Vagina (tissue), 2 donors: ENCODE measurements at regions not wholly inside any gene's neighbourhood (a gene's known extent, or its start where the extent isn't known, plus 50 kb on each side); places are given as distances from the start of the nearest gene placed in this dataset.

Experiments used
- DNase-seq, 2 donors: peaks; one replicate each; pipeline ENCODE4 v3.0.0-alpha.2; 2017; ENCODE audit errors: extremely low spot score in 2 of 2
- H3K27ac ChIP-seq: fragments of 200-600 bp; sonication (generic); one replicate; pipeline ENCODE4 v1.5.1; 2019
- H3K27me3 ChIP-seq: fragments of 200-600 bp; sonication (generic); one replicate; pipeline ENCODE4 v1.5.1; 2019
- H3K36me3 ChIP-seq, 2 donors: fragments of 200-600 bp; sonication (generic); one replicate each; pipeline ENCODE4 v1.5.1; 2017 to 2019
- H3K4me1 ChIP-seq: fragments of 200-600 bp; sonication (generic); one replicate; pipeline ENCODE4 v1.5.1; 2019
- H3K4me3 ChIP-seq, 2 donors: fragments of 200-600 bp; sonication (generic); 1 replicate in 1 of 2; 2 replicates in 1 of 2; pipeline ENCODE4 v1.5.1; 2016 to 2019
- H3K9me3 ChIP-seq: fragments of 200-600 bp; sonication (generic); one replicate; pipeline ENCODE4 v1.5.1; 2019
- CTCF ChIP-seq, 3 experiments: fragments of 450-650 bp in 2 of 3; fragments of 200-600 bp in 1 of 3; sonication (generic) in 1 of 3; IDR thresholded peaks; one replicate each; pipeline ENCODE4 v1.5.1; 2017 to 2019; ENCODE audit warnings: antibody characterized with exemption in 3 of 3, mild to moderate bottlenecking in 2 of 3, moderate library complexity in 2 of 3
- POLR2A ChIP-seq, 2 donors: fragments of 450-650 bp; IDR thresholded peaks; one replicate each; pipeline ENCODE4 v1.6.1; 2017; ENCODE audit warnings: antibody characterized with exemption in 2 of 2, mild to moderate bottlenecking in 2 of 2, moderate library complexity in 2 of 2
- POLR2AphosphoS5 ChIP-seq, 2 donors: sonication (generic); formaldehyde crosslinking; IDR thresholded peaks; one replicate each; pipeline ENCODE4 v1.9.0; 2017; ENCODE audit warnings: antibody characterized with exemption in 2 of 2, mild to moderate bottlenecking in 2 of 2, low read depth in 1 of 2; ENCODE audit not compliant: insufficient read depth in 1 of 2
- intact Hi-C: fragments of 100-400 bp; cut with DNase I; formaldehyde crosslinking; loops from one replicate; pipeline ENCODE4 v1.15.1; 2023

DNA sequence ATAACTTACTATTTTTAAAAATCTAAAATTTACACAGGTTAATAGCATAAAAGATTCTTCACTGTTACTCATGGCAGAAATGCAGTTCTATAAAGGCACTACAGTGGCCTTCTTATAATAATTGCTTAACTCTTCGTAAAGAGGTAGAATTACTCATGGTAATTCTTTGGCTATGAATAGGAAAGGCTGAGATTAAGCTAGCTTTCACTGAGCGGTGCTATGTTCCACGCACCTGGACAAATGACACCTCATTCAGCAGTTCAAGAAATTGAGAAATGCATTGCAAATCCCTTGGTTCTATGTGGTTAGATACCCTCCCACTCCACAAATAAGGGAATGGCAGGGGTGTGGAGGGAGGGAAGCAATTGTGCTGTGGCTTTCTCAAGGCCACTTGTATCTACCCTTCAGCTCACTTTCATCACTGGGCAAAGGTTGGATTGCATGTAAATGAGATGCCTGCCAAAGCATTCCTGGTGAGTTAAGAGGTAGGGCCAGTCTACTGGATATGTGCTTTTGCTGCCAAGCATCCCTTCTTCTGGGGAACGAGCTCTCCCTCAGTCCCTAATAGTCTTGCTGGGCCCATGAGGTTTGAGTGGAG lies 210.9 kb downstream of the TEX36 start:
- H3K4me1 ChIP-seq, result no peaks in the 10 kb centered on the region
- no peak overlapping the region for H3K27ac ChIP-seq
- TF ChIP-seq CTCF (IDR thresholded peaks at IDR 0.05) (no peak), POLR2AphosphoS5 (IDR thresholded peaks at IDR 0.05; ENCODE audit: insufficient read depth in 1 of 2, low read depth in 1 of 2) (no peak), POLR2A (IDR thresholded peaks at IDR 0.05) (no peak)
- H3K27me3 ChIP-seq, result no peaks in the 10 kb centered on the region
- intact Hi-C loops, result no loop called here
- no peak overlapping the region for H3K4me3 ChIP-seq
- no peak for DNase-seq
- H3K9me3 ChIP-seq, result no peaks in the 10 kb centered on the region
- H3K36me3 ChIP-seq, result no peaks in the 10 kb centered on the region

DNA sequence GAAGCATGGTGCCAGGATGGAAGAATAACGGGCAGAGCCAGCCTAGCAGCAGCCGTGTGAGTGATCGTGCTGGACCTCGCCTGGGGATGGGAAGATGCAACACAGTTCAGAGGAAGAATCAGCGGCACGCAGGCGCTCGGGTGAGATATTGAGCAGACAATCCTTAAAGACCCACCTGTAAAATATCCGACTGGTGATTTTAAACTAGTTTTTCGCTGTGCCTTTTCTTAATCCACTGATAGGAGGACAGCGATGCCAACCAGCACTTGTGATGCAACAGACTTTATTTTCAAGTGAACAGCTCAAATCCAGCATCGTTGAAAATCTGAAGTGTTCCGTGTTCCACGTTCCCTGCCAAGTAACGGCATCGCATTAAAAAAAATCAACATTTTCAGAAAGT lies 214.7 kb downstream of the TEX36 start:
- no peak for TF ChIP-seq POLR2AphosphoS5 (IDR thresholded peaks at IDR 0.05; ENCODE audit: insufficient read depth in 1 of 2, low read depth in 1 of 2)
- TF ChIP-seq POLR2A (IDR thresholded peaks at IDR 0.05), result no peak
- no peak for TF ChIP-seq CTCF (IDR thresholded peaks at IDR 0.05)

DNA sequence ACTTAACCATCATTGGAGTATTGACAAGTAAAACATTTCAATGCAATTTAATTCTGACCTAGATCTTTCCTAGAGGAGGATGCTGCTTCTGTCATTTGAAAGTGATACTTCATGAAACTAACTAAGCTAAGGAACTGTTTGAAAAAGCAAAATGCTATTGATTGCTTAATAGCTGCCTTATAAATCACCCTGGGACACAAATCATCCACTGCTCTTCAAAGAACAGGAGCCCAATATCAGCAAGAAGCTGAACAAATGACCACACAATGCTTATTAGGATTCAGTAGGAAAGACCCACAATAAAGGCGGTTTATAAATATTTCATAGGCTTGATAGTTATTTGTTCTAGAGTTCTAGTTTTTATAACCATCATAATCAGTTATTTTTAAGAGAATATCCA lies 216.3 kb downstream of the TEX36 start:
- H3K4me1 ChIP-seq, result no peaks in the 10 kb centered on the region
- H3K36me3 ChIP-seq, result no peaks in the 10 kb centered on the region
- H3K4me3 ChIP-seq, result no peak overlapping the region
- DNase-seq, result no peak
- no peak for TF ChIP-seq POLR2AphosphoS5 (IDR thresholded peaks at IDR 0.05; ENCODE audit: insufficient read depth in 1 of 2, low read depth in 1 of 2)
- no peak for TF ChIP-seq POLR2A (IDR thresholded peaks at IDR 0.05)
- no peak for TF ChIP-seq CTCF (IDR thresholded peaks at IDR 0.05)
- no peaks in the 10 kb centered on the region for H3K9me3 ChIP-seq
- intact Hi-C loops, result no loop called here
- H3K27ac ChIP-seq, result no peak overlapping the region
- no peaks in the 10 kb centered on the region for H3K27me3 ChIP-seq

More for the DNA sequence above, 214.7 kb downstream of the TEX36 start:
- intact Hi-C loops, result no loop called here
- H3K36me3 ChIP-seq, result no peaks in the 10 kb centered on the region
- no peak overlapping the region for H3K27ac ChIP-seq
- H3K27me3 ChIP-seq, result no peaks in the 10 kb centered on the region
- no peaks in the 10 kb centered on the region for H3K4me1 ChIP-seq
- no peak overlapping the region for H3K4me3 ChIP-seq
- H3K9me3 ChIP-seq, result no peaks in the 10 kb centered on the region
- no peak for DNase-seq

DNA sequence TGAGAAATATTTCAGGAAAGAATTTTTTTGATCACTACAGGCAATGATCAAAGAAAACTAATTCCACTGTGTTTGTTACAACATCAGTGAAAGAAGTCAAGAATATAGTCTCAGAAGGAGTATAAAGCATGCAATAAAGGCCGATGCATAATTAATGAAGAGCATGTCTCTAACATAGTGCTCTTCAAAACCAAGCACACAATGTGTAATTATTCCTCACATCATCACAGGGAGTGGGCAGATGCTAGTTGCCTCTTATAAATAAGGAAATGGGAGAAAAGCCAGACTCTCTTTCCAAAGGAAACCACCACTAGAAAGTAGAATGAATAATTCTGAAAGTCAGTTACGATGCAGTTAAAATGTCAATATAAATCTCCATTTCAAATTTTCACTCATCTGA lies 220.1 kb downstream of the TEX36 start:
- H3K36me3 ChIP-seq, result no peaks in the 10 kb centered on the region
- no peak overlapping the region for H3K4me3 ChIP-seq
- intact Hi-C loops, result no loop called here
- no peak for TF ChIP-seq POLR2A (IDR thresholded peaks at IDR 0.05)
- TF ChIP-seq CTCF (IDR thresholded peaks at IDR 0.05), result no peak
- no peak for TF ChIP-seq POLR2AphosphoS5 (IDR thresholded peaks at IDR 0.05; ENCODE audit: insufficient read depth in 1 of 2, low read depth in 1 of 2)
- DNase-seq, result no peak
- H3K27ac ChIP-seq, result no peak overlapping the region
- no peaks in the 10 kb centered on the region for H3K4me1 ChIP-seq
- no peaks in the 10 kb centered on the region for H3K27me3 ChIP-seq
- H3K9me3 ChIP-seq, result no peaks in the 10 kb centered on the region

GRCh38 chr10:125460326-125460725 lies 222.6 kb downstream of the TEX36 start:
- Histone ChIP-seq H3K4me1 (no peaks in the 10 kb centered on the region), H3K36me3 (no peaks in the 10 kb centered on the region), H3K27ac (no peak overlapping the region), H3K4me3 (no peak overlapping the region), H3K27me3 (no peaks in the 10 kb centered on the region), H3K9me3 (no peaks in the 10 kb centered on the region)
- DNase-seq, result no peak
- intact Hi-C loops, result no loop called here
- TF ChIP-seq CTCF (IDR thresholded peaks at IDR 0.05) (no peak), POLR2AphosphoS5 (IDR thresholded peaks at IDR 0.05; ENCODE audit: insufficient read depth in 1 of 2, low read depth in 1 of 2) (no peak), POLR2A (IDR thresholded peaks at IDR 0.05) (no peak)
